Mesenchymal stem cell (in vitro differentiated cells and primary cell): ENCODE measurements at regions not wholly inside any gene's neighbourhood (a gene's known extent, or its start where the extent isn't known, plus 50 kb on each side); places are given as distances from the start of the nearest gene placed in this dataset.

Experiments
- DNase-seq: peaks from one replicate; pipeline ENCODE4 v3.0.0-alpha.2; 2013
- H2AFZ ChIP-seq: one replicate; pipeline ENCODE4 v1.6.1; 2013; ENCODE audit warnings: low read depth, mild to moderate bottlenecking, control low read depth, inconsistent platforms, low read length, moderate library complexity
- H2AK5ac ChIP-seq: 2 replicates; pipeline ENCODE4 v1.6.1; 2013; ENCODE audit warnings: low read length, moderate library complexity, mild to moderate bottlenecking, inconsistent platforms; ENCODE audit not compliant: severe bottlenecking
- H2BK120ac ChIP-seq: one replicate; pipeline ENCODE4 v1.6.1; 2013; ENCODE audit warnings: low read depth, mild to moderate bottlenecking, inconsistent platforms, low read length, moderate library complexity
- H2BK12ac ChIP-seq, 2 experiments: one replicate each; pipeline ENCODE4 v1.6.1; 2013; ENCODE audit warnings: inconsistent platforms in 2 of 2, low read length in 2 of 2, mild to moderate bottlenecking in 2 of 2, moderate library complexity in 2 of 2, control low read depth in 1 of 2
- H2BK15ac ChIP-seq: one replicate; pipeline ENCODE4 v1.6.1; 2013; ENCODE audit warnings: mild to moderate bottlenecking, low read depth, inconsistent platforms; ENCODE audit not compliant: poor library complexity, severe bottlenecking
- H2BK5ac ChIP-seq: 2 replicates; pipeline ENCODE4 v1.6.1; 2013; ENCODE audit warnings: low read depth, mild to moderate bottlenecking, low read length, control low read depth, inconsistent platforms; ENCODE audit not compliant: poor library complexity, severe bottlenecking
- H3K14ac ChIP-seq, 2 experiments: one replicate each; pipeline ENCODE4 v1.6.1; 2013; ENCODE audit warnings: inconsistent platforms in 2 of 2, low read length in 2 of 2, control low read depth in 1 of 2, mild to moderate bottlenecking in 1 of 2, moderate library complexity in 1 of 2
- H3K18ac ChIP-seq, 2 experiments: one replicate each; pipeline ENCODE4 v1.6.1; 2013; ENCODE audit warnings: inconsistent platforms in 2 of 2, low read length in 2 of 2, control low read depth in 1 of 2, low read depth in 1 of 2, mild to moderate bottlenecking in 1 of 2
- H3K23ac ChIP-seq, 2 experiments: one replicate each; pipeline ENCODE4 v1.6.1; 2013; ENCODE audit warnings: inconsistent platforms in 2 of 2, low read length in 2 of 2, mild to moderate bottlenecking in 2 of 2, moderate library complexity in 2 of 2, control low read depth in 1 of 2
- H3K27ac ChIP-seq: 2 replicates; pipeline ENCODE4 v1.5.1; 2013; ENCODE audit warnings: mild to moderate bottlenecking, moderate library complexity, low read length, control low read depth, inconsistent platforms; ENCODE audit not compliant: poor library complexity, severe bottlenecking
- H3K27me3 ChIP-seq, 2 experiments: 2 replicates each; pipeline versions ENCODE4 v1.6.1 to v1.7.0; 2013; ENCODE audit warnings: low read length in 2 of 2, mild to moderate bottlenecking in 2 of 2, moderate library complexity in 2 of 2, control low read depth in 1 of 2, inconsistent platforms in 1 of 2; ENCODE audit not compliant: control insufficient read depth in 1 of 2, insufficient read depth in 1 of 2
- H3K36me3 ChIP-seq, 2 experiments: 2 replicates each; pipeline versions ENCODE4 v1.6.1 to v1.7.0; 2013; ENCODE audit warnings: low read length in 2 of 2, control low read depth in 1 of 2, inconsistent platforms in 1 of 2, low read depth in 1 of 2, mild to moderate bottlenecking in 1 of 2; ENCODE audit not compliant: insufficient read depth in 2 of 2, control insufficient read depth in 1 of 2
- H3K4ac ChIP-seq, 2 experiments: one replicate each; pipeline ENCODE4 v1.6.1; 2013; ENCODE audit warnings: inconsistent platforms in 2 of 2, low read length in 2 of 2, mild to moderate bottlenecking in 2 of 2, moderate library complexity in 2 of 2, control low read depth in 1 of 2, low read depth in 1 of 2
- H3K4me1 ChIP-seq: 2 replicates; pipeline ENCODE4 v1.6.1; 2013; ENCODE audit warnings: low read depth, low read length, control low read depth; ENCODE audit not compliant: control insufficient read depth, insufficient read depth
- H3K4me2 ChIP-seq: 2 replicates; pipeline ENCODE4 v1.6.1; 2013; ENCODE audit warnings: low read length, mild to moderate bottlenecking, inconsistent platforms; ENCODE audit not compliant: poor library complexity, severe bottlenecking
- H3K4me3 ChIP-seq, 2 experiments: 2 replicates each; pipeline versions ENCODE4 v1.5.1 to v1.7.0; 2013; ENCODE audit warnings: low read length in 2 of 2, mild to moderate bottlenecking in 2 of 2, control low read depth in 1 of 2, low read depth in 1 of 2; ENCODE audit not compliant: insufficient read depth in 1 of 2
- H3K79me1 ChIP-seq: replicated peaks from 2 replicates; pipeline ENCODE4 v1.6.1; 2013; ENCODE audit warnings: mild to moderate bottlenecking, control low read depth, low read length, inconsistent platforms; ENCODE audit not compliant: poor library complexity, severe bottlenecking
- H3K9ac ChIP-seq: 2 replicates; pipeline ENCODE4 v1.7.0; 2013; ENCODE audit warnings: mild to moderate bottlenecking, low read length, moderate library complexity
- H3K9me3 ChIP-seq: 2 replicates; pipeline ENCODE4 v1.7.0; 2013; ENCODE audit warnings: mild to moderate bottlenecking, low read length; ENCODE audit not compliant: control insufficient read depth
- H4K8ac ChIP-seq: one replicate; pipeline ENCODE4 v1.6.1; 2013; ENCODE audit warnings: inconsistent platforms, mild to moderate bottlenecking, low read length, moderate library complexity
- H4K91ac ChIP-seq: one replicate; pipeline ENCODE4 v1.6.1; 2013; ENCODE audit warnings: mild to moderate bottlenecking, low read length, inconsistent platforms
- WGBS: methylation state at CpG from one replicate; pipeline ENCODE4 v1.1.7; 2013; ENCODE audit warnings: mixed read lengths; 5-methylcytosine and 5-hydroxymethylcytosine counted together

DNA sequence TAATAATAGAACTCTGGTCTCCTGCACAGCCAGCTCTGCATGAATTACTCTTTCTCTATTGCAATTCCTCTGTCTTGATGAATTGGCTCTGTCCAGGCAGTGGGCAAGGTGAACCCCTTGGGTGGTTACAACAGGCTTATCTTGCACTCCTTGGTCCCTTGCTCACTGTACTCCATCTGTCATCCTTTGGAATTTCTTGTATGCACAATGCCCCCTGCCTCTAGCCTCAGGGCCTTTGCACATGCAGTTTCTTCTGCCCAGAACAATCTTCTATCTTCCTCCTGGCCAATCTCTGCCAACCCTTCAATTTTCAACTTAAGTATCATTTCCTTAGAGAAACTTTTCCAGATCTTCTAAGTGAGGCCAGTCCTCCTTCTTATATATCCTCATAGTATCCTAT is 114.7 kb upstream of the NLRP1 start:
- no peak for DNase-seq
- no peak overlapping the region for H3K9ac ChIP-seq
- H2BK12ac ChIP-seq = no peak overlapping the region
- no peak overlapping the region for H2AK5ac ChIP-seq
- no peaks in the 10 kb centered on the region for H3K79me1 ChIP-seq
- no peak overlapping the region for H2BK120ac ChIP-seq
- H3K27ac ChIP-seq = no peak overlapping the region
- no peak overlapping the region for H4K8ac ChIP-seq
- H3K23ac ChIP-seq = no peak overlapping the region
- H3K4me3 ChIP-seq = no peak overlapping the region
- no peak overlapping the region for H2BK15ac ChIP-seq
- H2BK5ac ChIP-seq = no peak overlapping the region
- no peak overlapping the region for H3K18ac ChIP-seq
- peaks cover 11% of the 10 kb centered on the region for H3K9me3 ChIP-seq
- peaks cover 28 to 69% of the 10 kb centered on the region in 2 experiments for H3K27me3 ChIP-seq
- H4K91ac ChIP-seq = no peak overlapping the region
- H3K4me2 ChIP-seq = no peak overlapping the region
- no peaks in the 10 kb centered on the region for H3K4me1 ChIP-seq
- H2AFZ ChIP-seq = no peak overlapping the region
- H3K36me3 ChIP-seq = no peaks in the 10 kb centered on the region
- no peak overlapping the region for H3K4ac ChIP-seq
- no peak overlapping the region for H3K14ac ChIP-seq

DNA sequence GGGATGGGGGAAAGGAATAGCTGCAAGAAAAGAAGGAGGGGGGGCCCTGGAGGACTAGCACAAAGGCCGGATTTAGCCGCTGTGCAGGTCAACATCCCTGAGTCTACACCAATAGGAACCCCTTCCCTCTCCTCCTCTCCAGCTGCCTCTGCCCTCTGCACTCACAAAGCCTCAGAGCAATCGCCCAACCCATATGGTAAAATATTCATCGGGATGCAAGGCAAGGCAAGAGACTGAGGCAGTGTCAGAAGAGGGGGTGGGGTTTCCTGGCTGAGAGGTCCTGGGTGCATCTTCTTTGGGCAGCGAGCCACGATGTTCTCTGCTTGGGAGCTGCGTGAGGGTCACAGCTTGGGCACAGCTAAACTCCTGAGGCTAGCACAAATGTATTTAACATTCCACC is 115.5 kb upstream of the NLRP1 start:
- Histone ChIP-seq H3K14ac (no peak overlapping the region), H2BK120ac (no peak overlapping the region), H4K8ac (no peak overlapping the region), H3K9me3 (peaks cover 11% of the 10 kb centered on the region), H3K4me2 (no peak overlapping the region), H2BK12ac (no peak overlapping the region), H4K91ac (no peak overlapping the region), H2AK5ac (no peak overlapping the region), H3K4me3 (no peak overlapping the region), H2BK5ac (no peak overlapping the region), H3K23ac (no peak overlapping the region), H3K18ac (no peak overlapping the region), H3K79me1 (no peaks in the 10 kb centered on the region), H3K4me1 (no peaks in the 10 kb centered on the region), H3K27me3 (peaks cover 28 to 63% of the 10 kb centered on the region in 2 experiments), H3K4ac (no peak overlapping the region), H3K27ac (no peak overlapping the region), H3K36me3 (no peaks in the 10 kb centered on the region), H3K9ac (no peak overlapping the region), H2AFZ (no peak overlapping the region), H2BK15ac (no peak overlapping the region)
- WGBS = 51% methylated on average over 5 of the region's 7 CpGs
- no peak for DNase-seq

DNA sequence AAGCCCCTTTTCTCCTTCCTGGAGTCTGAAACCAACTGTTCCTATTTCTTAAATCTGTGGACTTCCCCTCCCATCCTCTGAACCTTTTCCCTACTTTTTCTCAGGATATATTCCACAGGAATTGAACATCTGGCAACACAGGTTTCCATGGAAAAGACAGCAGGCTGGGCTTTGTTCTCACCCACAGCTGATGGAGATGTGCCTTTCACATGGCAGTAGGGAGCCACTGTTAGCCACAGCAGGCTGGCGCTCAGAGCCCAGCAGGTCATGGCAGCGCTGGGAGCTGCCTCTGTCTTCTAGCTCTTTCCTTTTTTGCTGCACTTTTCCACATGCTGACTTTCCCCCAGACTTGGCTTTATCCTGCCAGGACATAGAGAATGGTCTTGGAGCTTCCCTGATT is 116.4 kb upstream of the NLRP1 start:
- H3K36me3 ChIP-seq = no peaks in the 10 kb centered on the region
- H2BK120ac ChIP-seq = no peak overlapping the region
- 95% methylated on average over 2 of the region's 2 CpGs for WGBS

DNA sequence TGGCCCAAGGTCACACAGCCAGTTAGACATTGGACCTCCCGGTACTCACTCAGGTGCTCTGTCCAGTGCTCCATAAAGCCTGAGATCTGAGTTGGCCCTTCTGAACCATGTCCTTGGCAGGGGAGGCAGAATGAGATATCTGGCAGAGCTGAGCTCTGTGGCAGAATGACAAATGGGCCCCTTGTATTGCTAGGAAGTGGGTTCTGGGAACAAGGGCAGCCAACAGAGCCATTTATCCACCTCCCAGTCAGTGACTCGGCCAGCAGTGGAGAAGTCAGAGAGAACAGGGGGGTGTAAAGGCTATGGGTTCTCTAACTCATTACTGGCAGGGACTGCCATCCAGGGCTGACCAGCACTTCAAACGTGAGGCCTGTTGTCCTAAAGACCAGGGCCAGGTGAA is 117.1 kb upstream of the NLRP1 start:
- no peak for DNase-seq

More for the DNA sequence above, 116.4 kb upstream of the NLRP1 start:
- Histone ChIP-seq H4K91ac (no peak overlapping the region), H2BK12ac (no peak overlapping the region), H2BK15ac (no peak overlapping the region), H3K14ac (no peak overlapping the region), H3K4me2 (no peak overlapping the region), H3K9me3 (peaks cover 11% of the 10 kb centered on the region), H3K18ac (no peak overlapping the region), H3K4me1 (no peaks in the 10 kb centered on the region), H3K23ac (no peak overlapping the region), H3K79me1 (no peaks in the 10 kb centered on the region), H2AFZ (no peak overlapping the region), H2AK5ac (no peak overlapping the region), H3K4ac (no peak overlapping the region), H3K27ac (no peak overlapping the region), H4K8ac (no peak overlapping the region), H2BK5ac (no peak overlapping the region), H3K4me3 (no peak overlapping the region), H3K27me3 (peaks cover 28 to 61% of the 10 kb centered on the region in 2 experiments), H3K9ac (no peak overlapping the region)
- DNase-seq = no peak

More for the DNA sequence above, 117.1 kb upstream of the NLRP1 start:
- Histone ChIP-seq H3K23ac (no peak overlapping the region), H3K27ac (no peak overlapping the region), H4K8ac (no peak overlapping the region), H3K4ac (no peak overlapping the region), H3K36me3 (no peaks in the 10 kb centered on the region), H2AK5ac (no peak overlapping the region), H3K18ac (no peak overlapping the region), H3K79me1 (no peaks in the 10 kb centered on the region), H3K9ac (no peak overlapping the region), H2BK15ac (no peak overlapping the region), H2BK120ac (no peak overlapping the region), H3K27me3 (peaks cover 25 to 56% of the 10 kb centered on the region in 2 experiments), H2BK12ac (no peak overlapping the region), H3K14ac (no peak overlapping the region), H3K4me2 (no peak overlapping the region), H3K4me1 (no peaks in the 10 kb centered on the region), H3K9me3 (peaks cover 11% of the 10 kb centered on the region), H3K4me3 (no peak overlapping the region), H4K91ac (no peak overlapping the region), H2AFZ (no peak overlapping the region), H2BK5ac (no peak overlapping the region)
- WGBS = 95% methylated on average over 1 of the region's 3 CpGs
